HL-60 (cell line): ENCODE measurements at regions not wholly inside any gene's neighbourhood (a gene's known extent, or its start where the extent isn't known, plus 50 kb on each side); places are given as distances from the start of the nearest gene placed in this dataset.

Experiments used
- CTCF ChIP-seq: IDR thresholded peaks from one replicate; pipeline ENCODE4 v1.5.1; 2011; ENCODE audit warnings: low read length, control low read depth, inconsistent platforms; ENCODE audit not compliant: insufficient read depth
- POLR2AphosphoS5 ChIP-seq: IDR thresholded peaks from 2 replicates; pipeline ENCODE4 v1.6.1; 2012; ENCODE audit warnings: low read depth

GRCh38 chr6:84853901-84854300 is 89.5 kb upstream of the TBX18 start:
- no peak for TF ChIP-seq CTCF
- TF ChIP-seq POLR2AphosphoS5, result no peak
